T1000 (cell line): ENCODE measurements at regions not wholly inside any gene's neighbourhood (a gene's known extent, or its start where the extent isn't known, plus 50 kb on each side); places are given as distances from the start of the nearest gene placed in this dataset.
"Not testable (repeated sequence)": the region's sequence is repeated elsewhere in the genome, so short reads cannot be mapped to it uniquely, and the experiment has no call there.

Experiments used
- DNase-seq: peaks from one replicate; lab custom pipeline; 2025; ENCODE audit warnings: mixed read lengths; lab: John Stamatoyannopoulos, UW

DNA sequence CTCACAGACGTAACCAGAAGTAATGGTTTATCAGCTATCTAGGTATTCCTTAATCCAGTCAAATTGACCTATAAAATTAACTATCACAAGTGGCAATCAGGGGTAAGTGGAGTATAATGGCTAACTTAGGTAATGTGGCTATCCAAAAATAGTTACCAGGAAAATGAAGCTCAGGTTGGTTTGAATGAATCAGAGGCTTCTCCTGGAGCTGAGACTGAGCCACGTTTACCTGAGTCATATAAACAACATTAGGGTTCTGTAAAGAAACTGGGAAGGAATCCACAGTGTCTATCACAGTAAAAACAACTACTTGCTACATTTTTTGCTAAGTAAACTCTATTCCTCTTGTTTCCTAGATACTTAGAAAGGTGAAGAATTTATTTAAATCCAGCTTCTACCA lies 236.0 kb upstream of the SPHKAP start:
- DNase-seq: no peak

DNA sequence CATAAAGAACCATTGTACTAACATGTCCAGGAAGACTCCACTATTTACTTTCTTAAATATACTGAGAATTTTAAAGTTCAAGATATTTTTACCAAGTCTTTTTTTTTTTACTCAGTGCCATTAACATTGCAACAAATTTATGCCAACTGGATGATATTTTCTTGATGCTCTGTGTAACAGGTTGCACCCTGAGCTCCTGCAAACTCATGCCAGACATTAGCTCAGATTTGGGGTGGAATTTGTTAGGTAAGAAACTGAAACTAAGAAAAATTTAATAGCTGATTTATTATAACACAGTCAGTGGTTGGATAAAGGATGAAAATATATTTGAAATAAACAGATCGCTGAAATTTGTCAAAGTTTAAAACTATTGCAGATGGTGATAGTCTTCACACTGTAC lies 228.6 kb upstream of the SPHKAP start:
- DNase-seq: no peak

DNA sequence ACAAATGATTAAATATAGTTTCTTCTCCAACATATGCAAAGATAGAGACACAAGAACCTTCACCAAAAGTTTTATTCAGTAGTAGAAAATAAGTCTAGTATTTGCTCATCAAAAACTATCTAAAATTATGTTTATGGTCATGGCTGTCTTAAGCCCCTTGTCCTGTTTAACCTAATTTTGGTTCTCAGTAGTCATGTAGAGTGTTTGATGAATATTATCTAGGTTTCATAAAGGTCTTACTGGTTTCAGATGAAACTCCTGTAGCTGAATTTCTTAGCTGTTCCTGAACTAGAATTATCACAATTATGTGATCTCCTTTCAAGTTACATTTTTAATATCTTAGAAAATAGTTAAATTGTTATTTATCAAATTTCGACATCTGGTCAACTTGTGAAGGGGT lies 228.0 kb upstream of the SPHKAP start:
- no peak for DNase-seq

DNA sequence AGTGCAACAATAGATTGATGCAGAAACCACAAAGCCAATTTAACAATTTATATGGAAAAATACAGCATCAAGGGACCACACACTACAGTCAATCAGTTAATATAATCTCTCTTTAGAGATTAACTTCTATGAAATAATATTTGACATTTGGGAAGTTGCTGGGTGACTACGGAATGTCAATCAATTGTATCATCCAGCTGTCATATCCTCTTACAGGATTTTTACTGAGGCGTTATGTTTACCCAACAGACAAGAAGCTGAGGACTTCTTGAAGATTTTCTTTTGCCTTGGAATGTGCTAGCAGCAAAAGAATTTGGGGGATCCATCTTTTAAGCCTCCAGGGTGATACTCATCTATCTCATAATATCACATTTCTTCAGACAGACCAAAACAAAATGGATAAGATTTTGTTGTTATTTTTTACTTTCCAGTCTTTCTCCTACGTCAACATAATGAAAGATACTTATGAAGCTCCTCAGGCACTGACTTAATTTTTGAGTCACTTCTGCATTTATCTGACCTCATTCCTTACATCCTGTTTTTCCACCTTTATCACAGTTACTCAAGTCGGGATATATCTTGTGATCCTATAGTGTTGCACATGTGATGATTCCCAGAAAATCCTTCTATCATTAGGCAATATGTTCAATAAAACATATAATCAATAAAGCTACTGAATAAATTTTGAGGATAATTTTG lies 227.2 kb upstream of the SPHKAP start:
- no peak for DNase-seq

DNA sequence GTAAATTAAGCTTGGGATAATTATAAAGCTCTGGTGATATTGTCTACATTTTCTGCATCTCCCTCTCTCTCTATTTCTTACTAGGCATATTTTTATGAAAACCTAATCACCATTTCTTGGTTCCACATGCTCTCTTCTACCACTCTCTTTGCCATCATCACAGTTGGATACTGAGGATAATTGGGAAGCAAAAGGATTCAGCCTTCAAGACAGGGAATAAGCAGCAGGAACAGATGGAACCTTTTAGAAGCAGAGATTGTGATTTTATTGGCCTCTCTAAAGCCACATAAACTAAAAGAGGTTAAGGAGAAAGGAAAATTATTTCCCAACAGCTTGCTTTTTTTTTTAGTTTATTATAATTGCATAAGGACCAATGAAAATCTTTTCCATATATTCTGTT lies 226.3 kb upstream of the SPHKAP start:
- no peak for DNase-seq

DNA sequence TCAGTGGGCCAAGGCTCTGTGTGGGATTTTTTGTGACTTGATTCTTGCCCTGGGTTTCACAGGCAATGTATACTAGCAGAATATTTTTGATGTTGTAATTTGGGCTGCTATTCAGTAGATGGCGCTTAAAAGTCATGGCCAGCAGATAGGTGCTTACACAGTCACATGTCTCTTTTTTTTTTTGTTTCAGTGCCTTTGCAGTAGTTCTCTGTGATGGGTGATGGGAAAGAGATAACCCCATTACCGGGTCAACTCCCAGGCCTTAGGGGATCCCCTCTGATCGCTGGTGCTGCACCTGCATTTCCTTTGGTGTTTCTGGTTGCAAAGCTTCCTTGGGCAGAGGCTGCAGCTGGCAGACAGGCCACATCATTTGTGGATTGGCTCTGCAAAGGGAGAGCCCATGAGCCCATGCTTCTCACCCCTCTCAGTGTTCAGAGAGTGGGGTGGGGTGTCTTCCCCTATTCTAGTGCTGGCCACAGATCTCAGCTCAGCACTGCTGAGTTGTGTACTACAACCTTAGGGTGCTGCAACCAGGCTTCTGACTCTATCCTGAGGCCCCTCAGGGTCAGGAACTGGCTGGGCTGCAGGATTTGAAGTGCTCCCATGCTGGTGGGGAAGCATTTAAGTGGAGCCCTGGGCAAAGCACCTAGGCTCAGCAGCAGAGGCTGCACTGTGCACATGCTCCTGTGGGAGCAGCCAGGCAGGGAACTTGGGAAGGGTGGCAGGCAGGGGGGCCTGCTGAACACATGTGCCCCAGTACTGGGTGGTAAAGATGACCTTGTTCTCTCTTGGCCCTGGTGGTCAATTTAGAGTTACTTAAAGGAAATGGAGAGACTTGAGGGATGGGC lies 219.8 kb upstream of the SPHKAP start:
- DNase-seq: no peak

DNA sequence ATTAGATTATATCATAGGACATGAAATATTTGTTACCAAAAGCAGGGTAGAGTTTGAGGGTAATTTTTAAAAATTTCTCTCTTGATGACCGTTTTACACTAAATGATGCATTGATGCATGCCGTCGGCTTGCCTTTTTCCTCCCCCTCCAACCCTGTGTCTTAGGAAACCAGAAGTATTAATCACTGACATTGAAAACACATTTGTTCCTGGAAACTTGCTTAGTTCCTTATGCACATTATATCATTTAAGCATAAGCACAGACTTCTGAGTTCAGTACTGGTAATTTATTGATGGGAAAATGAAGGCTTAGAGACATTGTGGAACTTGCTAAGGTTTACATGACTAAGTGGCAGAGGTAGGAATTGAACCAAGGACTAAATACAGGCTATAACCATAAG lies 206.3 kb upstream of the SPHKAP start:
- DNase-seq: no peak

DNA sequence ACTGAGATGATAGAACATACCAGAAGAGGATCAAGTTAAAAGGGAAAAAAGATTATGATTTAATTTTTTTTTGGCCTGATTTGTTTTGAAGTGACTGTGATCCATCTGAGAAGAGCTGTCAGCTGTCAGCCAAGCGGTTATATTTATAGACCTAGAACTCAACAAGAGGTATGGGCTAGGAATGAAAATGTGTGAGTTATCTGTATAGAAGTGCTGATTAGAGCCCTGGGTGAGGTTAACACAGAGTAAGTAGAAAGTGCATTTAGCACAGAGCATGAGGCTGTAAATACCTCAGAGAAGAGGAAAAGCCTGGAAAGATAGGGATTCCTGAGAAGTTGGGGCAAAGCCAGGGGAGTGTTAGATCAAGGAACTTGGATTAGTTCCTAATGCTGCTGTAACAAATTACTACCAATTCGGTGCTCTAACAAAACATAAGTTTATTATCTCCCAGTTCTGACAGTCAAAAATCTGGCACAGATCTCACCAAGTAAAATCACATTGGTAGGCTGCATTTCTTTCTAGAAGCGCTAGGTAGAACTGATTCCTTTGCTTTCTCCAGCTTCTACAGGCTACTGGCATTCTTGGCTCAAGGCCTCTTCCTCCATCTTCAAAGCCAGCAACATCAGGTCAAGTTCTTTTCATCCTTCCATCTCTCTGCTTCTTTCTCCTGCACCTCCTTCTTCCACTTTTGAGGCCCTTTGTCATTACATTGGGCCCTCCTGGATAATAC lies 197.4 kb upstream of the SPHKAP start:
- no peak for DNase-seq

DNA sequence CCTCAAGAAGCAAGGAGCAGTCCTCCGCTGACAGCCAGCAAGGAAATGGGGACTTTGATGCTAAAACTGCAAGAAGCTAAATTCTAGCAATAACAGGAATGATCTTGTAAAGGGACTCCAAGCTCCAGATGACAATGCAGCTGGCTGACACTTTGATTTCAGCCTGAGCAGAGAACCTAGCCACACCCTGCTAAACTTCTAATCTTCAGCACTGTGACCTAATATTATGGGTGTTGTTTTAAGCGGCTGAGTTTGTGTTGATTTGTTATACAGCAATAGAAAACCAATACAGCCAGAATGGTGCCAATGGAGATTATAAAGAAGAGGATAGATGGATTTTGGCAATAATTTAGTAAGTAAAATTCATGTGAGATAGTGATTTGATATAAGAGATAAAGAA lies 196.7 kb upstream of the SPHKAP start:
- DNase-seq: no peak

DNA sequence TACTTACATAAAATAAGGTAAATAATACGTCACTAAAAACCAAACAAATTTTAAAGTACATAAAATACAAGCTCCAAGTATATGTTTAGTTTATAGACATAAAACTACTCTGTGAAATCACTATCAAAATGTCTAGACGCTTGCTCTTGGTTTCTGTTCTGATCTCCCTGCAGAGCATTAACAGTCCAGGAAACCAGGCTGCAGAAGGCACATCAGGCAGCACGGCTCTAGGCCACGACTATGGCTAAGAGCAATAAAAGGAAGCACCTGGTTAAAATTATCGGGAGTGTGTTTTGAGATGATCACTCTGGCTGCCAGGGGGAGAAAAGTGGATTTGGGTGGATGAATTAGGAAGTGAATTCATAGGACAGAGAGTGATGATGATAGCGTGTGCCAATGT lies 196.0 kb upstream of the SPHKAP start:
- no peak for DNase-seq

DNA sequence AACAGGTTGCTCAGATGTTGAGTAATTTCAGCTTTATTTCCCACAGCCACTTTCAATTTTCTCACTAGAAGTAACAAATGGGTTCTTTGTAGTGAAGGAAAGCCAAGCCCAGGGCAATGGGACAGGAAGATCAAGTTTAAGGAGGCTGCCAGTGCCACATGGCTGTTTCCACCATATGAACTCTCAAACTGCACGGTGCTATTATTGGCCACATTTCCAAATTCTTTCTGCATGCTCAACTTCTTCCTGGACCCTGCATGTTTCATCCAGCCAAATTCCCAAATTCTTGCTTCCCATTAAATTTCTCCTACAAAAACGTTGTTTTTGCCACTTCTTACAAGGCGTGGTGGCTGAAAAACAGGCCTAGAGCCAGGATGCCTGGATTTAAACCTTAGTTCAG lies 193.3 kb upstream of the SPHKAP start:
- DNase-seq: no peak

DNA sequence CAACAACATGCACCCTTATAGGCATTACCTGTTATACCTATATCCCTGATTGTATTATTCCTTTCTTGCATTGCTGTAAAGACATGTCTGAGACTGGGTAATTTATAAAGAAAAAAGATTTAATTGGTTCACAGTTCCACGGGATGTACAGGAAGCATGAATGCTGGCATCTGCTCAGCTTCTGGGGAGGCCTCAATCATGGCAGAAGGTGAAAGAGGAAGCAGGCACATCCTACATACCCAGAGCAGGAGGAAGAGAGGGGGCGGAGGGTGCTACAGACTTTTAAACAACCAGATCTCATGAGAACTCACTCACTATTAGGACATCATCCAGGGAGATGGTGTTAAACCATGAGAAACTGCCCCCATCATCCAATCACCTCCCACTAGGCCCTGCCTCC lies 191.7 kb upstream of the SPHKAP start:
- no peak for DNase-seq

DNA sequence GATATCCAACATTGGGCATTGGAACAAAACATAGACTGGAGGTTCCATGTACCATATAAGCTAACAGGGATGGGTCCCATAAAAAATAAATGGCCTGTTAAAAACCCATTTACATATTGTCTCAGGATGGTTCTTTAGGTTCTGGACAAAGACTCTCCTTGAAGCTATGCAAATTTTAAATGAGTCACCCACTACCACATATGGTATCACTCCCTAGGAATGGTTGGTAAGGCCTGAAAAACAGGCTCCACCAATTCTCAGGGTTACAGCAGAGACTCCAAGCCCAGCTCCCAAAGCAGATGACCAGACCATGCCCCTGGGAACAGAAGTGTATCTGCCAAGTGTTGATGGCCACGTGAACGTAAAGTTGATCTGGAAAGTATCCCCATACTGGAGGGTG lies 190.7 kb upstream of the SPHKAP start:
- DNase-seq: no peak

DNA sequence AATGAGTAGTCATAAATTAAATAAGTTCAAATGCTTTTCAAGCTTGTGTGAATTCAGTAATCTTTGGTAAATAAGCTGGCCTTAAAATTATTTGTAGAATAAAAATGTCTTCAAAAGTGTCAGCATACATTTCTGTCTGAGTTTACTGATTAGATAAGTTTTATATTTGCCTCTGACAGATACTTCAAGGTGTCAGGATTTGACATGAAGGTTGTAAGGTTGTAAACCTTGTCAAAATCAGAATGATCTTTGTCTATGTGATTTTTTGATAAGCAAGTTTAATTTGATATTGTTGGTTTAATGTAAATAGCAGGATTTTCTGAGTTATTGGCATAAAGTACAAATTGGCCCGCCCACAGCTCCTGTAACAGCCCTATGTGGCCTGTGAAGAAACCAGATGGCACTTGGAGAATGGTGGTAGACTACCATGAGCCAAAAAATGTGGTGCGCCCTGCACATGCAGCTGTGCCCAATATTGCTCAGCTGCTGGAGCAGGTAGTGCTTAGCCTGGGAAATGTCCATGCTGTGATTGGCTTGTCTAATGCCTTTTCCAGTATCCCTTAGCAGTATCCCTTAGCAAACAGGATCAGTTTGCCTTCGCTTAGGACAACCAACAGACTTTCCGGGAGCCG lies 188.0 kb upstream of the SPHKAP start:
- DNase-seq: no peak

DNA sequence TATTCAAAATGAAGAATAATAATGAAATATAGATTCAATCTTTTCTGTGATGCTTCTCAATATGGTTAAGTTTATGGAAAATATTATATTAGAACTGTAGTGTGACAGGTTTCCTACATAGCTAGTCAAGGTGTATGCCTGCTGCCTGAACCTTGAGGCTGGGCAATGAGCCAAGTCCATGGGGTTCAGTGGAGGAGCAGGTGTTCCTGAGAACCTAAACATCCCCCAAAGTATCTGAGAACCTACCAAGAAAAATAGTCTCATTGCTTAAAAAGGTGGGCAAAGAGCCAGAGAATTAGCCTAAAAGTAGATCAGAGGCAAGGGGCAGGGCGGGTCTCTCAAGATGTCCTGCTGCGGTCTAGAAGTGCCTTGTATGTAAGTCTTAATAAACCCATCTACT lies 185.9 kb upstream of the SPHKAP start:
- DNase-seq: no peak

DNA sequence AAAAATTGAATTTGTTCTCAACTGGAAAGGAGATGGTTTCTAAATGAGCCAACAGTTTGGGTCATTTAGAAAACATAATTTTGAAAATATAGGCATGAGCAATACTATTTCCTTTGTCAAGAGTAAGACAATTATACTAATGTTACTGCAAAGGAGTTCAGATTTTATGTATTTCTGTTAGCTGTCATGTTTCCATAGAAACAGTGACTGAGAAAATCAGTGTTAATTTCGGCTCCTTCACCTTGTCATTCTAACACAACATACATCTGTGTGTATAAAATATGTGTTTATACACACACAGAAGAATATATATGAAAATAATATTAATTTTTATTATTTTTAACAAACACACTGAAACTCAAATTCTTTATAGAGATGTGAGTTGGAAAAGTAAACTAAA lies 178.0 kb upstream of the SPHKAP start:
- DNase-seq: no peak

DNA sequence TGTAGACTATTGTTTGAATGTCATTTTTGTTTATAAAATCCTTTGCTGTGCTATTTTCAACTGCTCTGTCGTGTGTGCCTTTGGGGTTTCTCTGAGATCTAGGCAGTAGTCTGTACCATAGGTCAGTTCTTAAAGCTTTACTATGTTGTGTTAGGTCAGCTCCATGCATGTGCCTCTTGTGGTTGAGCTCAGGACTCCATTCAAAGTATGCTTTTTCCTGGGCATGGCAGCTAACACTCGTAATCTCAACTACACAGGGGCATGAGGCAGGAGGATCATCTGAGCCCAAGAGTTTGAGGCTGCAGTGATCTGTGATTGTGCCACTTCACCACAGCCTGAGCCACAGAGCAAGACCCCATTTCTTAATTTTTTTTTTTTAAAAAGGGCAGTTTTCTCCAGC lies 174.4 kb upstream of the SPHKAP start:
- DNase-seq: no peak

DNA sequence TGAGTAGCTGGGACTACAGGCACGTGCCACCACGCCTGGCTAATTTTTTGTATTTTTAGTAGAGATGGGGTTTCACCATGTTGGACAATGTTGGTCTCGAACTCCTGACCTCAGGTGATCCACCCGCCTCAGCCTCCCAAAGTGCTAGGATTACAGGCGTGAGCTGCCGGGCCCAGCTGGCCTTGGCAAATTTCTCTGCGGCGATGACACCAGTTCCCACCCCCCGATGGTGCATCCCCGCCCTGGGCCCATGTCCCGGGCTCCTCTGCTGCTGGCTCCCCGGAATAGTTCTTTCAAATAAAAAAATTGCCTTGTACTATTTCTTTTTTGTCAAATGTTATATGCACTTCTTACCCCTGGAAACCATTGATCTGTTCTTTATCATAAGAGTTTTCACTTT lies 171.5 kb upstream of the SPHKAP start:
- not testable (repeated sequence) for DNase-seq

DNA sequence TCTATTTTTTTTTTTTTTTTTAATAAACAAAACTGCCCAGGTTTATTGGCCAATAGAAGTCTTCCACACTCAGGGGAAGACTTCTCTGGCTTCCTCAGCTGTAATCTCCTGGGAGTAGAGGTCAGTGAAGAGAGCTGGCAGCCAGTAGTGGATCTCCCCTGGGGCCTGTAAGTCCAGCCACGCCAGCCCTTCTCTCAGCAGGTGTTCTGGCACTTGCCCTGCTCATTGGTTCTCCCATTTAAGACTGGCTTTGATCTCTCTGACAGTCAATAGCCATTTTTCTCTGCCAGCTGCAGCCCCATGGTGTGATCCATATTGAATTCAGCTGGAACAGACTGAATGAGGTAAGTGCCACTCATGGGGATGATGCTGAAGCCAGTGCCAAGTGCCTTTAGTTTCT lies 170.6 kb upstream of the SPHKAP start:
- no peak for DNase-seq

DNA sequence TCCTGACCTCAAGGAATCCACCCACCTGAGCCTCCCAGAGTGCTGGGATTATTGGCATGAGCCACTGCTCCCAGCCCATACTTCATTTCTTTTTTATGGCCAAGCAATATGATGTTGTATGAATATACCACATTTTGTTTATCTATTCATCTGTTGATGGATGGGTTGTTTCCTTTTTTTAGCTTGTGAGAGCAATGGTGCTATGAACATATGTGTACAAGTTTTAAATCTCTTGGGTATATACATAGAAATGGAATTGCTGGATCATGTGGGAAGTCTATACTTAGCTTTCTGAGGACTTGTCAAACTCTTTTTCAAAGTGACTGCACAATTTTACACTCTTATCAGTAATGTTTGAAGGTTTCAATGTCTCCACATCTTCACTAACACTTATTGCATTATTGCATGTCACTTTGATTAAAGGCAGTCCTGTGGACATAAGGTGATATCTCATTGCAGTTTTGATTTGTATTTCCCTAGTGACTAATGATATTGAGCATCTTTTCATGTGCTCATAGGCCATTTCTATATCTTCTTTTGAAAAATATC lies 167.1 kb upstream of the SPHKAP start:
- DNase-seq: no peak

DNA sequence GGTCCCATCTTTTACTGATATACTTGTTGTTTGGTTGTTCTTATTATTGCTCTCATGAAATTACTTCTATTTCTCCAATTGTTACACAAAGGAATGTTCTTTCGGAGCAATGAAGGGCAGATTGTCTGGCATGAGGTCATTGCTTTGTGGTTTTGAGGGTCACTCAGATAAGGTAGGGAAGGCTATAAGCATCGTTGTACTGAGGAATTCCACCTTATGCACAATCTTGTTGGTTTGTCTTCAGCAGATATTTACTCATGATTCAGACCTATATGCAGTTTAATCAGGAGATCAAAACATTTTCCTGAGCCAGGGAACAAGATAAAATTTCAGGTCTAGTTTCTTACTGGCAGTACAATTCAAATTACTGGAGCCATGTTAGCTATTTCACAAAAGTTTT lies 163.0 kb upstream of the SPHKAP start:
- no peak for DNase-seq

DNA sequence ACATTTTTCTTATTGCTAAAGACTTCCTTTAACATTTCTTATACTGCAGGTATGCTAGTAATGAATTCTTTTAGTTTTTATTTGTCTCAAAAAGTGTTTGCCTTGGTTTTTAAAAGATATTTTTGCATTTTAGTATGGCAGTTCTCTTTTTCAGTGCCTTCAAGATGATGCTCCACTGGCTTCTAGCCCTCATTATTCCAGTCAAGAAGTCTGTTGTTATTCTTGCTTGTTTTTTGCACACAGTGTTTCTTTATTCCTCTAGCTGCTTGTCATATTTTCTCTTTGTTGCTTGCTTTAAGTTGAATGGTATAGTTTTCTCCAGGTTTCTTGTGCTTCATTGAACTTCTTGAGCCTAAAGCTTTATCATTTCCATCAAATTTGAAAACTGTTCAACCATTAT lies 158.0 kb upstream of the SPHKAP start:
- no peak for DNase-seq
